Islet precursor cell (in vitro differentiated cells): ENCODE measurements at regions not wholly inside any gene's neighbourhood (a gene's known extent, or its start where the extent isn't known, plus 50 kb on each side); places are given as distances from the start of the nearest gene placed in this dataset.
A peak's percentile ranks its signal among the peaks of the same experiment; 100 is the strongest.

Source experiments
- DNase-seq: peaks from one replicate; pipeline ENCODE4 v3.0.0-alpha.2; 2018

DNA sequence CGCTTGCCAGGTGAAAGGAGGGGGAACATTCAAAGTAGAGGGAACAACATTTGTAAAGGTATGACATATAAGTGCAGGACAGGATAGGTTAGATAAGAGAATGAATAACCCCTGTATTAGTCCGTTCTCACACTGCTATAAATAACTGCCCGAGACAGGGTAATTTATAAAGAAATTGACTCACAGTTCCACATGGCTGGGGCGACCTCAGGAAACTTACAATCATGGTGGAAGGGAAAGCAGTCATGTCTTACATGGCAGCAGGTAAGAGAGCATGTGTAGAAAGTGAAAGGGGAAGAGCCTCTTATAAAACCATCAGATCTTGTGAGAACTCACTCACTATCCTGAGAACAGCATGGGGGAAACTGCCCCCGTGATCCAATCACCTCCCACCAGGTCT is 223.8 kb downstream of the SOX9 start:
- no peak for DNase-seq

- DNase-seq, result no peak
Observed at GRCh38 chr17:72345088-72345487, 224.3 kb downstream of the SOX9 start.

DNA sequence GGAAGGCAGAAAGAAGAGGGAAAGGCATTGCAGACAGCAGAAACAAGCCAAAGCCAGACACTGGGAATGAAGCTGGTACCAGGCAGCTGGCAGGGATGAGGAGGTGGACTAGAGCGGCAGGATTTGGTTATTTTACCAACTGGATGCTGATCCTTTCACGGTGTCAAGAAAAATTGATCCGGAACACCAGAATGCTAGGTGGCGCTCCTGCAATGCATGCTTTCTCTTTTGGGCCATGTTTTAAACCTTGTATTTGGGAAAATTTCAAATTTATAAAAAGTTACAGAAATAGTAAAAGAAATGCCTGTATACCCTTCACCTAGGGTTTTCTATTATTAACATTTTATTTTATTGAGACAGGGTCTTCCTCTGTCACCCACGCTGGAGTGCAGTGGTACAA is 224.7 kb downstream of the SOX9 start:
- DNase-seq, result no peak

GRCh38 chr17:72346306-72346705 is 225.5 kb downstream of the SOX9 start:
- no peak for DNase-seq

GRCh38 chr17:72349011-72349410 is 228.2 kb downstream of the SOX9 start:
- DNase-seq, result no peak

DNA sequence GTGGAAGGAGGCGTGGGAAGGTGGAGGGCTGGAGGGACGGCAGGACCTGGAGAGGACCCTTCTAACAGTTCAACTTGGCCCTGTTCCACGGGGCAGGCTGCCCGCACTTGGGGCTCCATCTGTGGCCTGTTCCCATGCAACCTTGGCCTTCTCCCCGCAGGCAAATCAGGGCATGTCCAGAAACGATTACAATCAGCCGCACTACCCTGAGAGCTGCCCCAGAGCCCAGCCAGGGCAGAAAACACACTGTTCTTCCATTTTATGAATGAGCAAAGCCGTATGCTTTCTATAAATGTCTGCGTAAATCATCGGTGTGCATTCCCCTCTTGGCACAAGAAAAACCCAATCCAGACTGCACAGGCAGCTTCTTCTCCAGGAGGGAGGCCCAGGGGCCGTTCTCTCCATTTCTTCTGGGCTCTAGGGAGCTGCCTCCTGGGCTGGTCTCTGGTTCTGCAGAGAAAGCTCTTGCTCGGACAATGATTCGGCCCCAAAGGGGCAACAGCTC is 228.7 kb downstream of the SOX9 start:
- DNase-seq, result no peak

DNA sequence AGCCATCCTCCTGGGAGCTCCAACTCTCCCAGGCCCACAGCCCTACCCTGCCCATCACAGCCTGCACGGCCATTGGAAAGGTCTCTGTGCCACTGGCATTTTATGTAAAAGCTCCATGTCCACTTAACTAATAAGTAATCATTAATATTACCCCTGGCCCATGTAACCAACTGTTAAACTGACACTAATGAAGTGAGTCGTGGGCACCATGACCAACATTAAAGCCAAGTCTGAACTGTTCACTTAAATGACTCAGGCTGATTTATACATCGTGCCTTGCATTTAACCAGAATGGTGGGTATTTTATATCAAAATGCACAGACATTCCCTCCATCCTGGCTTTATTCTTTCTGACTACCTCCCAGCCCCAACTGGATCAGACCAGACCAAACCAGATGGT is 229.3 kb downstream of the SOX9 start:
- DNase-seq, result no peak

DNA sequence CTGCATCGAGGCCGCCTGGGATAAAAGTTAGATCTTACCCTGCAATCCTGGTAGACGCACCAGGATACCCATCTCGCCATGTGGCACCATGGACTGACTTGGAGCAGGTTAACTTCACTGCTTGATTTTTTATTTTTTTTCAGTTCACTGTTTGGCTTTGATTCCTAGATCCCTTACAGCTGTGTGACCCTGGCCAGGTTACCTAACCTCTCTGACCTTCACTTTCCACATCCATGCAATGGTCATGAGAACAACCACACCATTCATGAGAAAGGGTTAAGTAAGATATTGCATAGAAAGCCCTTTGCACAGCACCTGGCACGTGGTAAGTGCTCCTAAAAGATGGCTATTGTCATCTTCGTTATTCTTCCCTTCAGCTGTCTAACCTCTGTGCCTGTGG is 230.5 kb downstream of the SOX9 start:
- DNase-seq, result no peak

DNA sequence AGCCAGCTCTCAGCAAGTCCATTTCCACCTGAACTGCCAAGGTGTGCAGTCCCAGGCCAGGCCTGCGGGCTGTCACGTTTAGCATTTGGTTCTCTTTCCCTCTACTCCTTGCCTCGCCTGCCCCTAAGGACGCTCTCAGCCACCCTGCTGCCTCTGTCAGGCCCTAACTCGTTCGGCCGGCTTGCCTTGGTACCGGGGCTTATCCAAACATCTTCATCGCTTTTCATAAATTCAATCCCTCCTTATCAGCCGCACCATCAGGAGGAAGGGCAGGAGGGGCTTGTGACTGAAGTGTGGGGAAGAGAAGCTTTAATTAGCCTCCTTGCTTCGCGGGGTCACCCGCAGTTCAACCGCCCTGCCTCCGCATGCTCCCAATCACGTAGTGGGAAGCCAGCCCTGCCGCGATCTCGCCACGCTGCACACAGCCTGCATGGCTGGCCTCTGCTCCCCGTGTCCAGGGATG is 231.1 kb downstream of the SOX9 start:
- peak; percentile 79 for DNase-seq

GRCh38 chr17:72353502-72353901 is 232.7 kb downstream of the SOX9 start:
- DNase-seq, result peak; percentile 57

DNA sequence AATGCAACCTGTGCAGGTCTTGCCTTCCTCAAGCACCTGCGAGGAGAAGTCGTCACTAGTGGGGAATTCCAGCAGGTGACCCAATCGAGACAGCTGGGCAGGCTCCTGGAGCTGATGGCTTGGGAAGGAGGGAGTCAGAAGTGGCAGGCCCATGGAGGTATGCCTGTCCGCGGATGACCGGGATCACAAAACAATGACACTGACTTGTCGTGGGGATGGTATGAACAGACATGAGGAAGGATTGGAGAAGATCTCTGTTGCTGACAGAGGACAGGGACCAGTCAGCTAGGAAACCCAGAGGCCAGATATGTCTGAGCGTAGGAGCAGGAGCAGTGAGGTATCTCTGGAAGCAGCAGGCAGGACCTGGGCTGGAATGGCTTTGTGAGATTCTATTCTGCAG is 233.3 kb downstream of the SOX9 start:
- no peak for DNase-seq

DNA sequence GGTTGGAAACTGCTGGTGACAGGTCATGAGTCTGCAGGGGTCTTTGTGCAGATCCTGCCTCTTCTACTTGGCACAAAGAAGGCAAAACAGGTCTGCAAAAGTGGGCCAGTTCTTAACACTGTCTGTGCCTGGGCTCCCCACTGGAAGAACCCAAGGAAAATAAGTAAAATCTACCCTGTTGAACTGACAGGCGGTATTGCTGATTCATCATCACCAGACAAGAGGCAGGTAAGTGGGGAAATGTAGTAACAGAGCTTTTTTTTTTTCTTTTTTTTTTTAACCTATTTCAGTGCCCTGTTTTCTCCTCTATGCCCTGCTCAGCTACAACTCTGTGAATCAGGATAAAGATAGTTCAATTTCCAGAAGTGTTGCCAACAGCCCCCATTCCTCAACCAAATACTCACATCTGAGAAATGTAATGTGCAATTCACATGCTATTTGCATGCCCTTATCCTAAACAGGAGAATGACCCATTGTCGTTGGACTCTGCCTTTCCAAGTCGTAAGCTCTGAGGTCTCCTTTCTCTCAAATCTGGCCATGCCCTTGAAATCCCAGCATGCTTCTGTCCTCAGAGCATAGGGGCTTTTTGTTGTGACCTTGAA is 237.0 kb downstream of the SOX9 start:
- DNase-seq, result no peak

DNA sequence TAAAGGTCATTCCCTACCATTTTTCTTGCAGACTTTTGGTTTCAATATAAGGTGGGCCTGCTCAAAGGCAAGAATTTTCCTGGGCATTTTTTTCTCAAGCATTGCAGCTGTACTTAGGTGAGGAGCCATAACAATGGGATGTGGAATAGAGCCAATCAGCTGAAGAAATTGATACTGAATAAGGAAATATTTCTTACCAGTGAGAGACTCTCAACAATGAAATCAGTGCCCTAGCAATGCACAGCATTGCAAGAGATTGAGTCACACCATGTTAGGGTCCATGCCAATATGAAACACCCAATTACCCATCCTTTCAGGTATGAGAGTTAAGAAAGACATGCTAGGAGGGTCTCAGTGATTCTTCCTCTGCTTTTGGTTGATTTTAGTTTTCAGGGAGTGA is 237.6 kb downstream of the SOX9 start:
- DNase-seq, result no peak

- no peak for DNase-seq
Observed at GRCh38 chr17:72359274-72359673, 238.5 kb downstream of the SOX9 start.

DNA sequence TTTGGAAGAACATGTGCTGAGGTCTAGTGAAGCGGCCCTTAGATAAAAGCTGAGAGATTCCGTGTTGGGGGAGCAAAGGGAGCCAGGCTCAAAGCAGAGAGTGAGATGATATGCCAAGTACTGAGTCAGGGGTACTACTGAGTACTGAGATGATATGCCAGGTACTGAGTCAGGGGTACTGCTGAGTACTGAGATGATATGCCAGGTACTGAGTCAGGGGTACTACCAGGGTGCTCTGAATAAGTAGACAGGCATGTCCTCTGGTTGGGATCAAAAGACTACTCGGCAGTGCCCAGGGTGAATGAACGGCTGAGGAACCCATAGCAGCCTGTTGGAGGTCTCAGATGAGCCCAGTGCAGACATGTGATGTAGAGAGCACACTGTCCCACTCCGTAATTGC is 239.0 kb downstream of the SOX9 start:
- no peak for DNase-seq

- DNase-seq, result no peak
Observed at GRCh38 chr17:72360386-72360940, 239.6 kb downstream of the SOX9 start.

DNA sequence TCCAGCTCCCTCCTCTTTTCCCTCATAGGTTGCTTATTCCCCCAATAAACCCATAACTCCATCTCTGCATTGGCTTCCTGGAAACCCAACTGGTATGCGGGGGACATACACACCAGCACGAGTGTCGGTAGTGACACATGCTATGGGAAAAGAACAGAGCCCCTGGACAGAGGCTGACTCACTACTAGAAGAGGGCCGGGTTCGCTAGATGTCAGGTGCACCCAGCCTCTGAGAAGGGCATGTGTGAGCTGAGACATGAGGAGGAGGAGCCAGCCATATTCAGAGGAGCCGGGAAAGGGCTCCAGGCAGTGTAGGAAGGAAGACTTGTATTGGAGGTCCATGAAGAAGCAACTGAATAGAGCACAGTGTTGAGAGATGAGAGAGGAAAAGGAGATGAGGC is 241.1 kb downstream of the SOX9 start:
- DNase-seq, result no peak

DNA sequence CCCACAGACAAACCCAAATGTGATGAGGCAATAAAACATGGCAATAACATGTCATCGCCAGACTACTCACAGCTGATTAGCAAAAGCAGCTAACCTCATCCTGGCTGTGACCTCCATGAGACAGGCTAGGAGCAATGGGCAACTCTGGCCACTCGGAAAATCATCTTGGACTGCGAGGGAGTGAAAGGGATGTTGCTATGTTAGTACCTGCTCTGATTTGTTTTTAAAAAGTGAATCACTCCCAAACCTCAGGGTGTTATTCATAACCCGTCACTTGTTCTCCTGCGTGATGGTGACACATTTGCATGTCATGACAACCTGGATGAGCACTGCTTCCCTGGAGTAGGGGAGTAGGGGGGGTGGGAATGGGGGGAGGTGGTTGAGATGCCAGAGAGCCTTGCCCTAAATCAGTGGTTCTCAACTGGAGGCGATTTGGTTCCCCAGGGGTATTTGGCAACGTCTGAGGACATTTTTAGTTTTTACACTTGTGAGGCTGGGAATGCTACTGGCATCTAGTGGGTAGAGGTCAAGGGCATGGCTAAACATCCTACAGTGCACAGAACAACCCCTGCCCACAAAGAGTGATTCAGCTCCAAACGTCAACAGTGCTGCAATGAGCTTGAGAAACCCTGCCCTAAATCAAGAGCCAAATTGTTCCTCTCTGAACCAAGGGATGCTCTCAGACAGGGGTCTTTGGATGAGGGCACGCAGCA is 241.7 kb downstream of the SOX9 start:
- DNase-seq, result no peak

- no peak for DNase-seq
Observed at GRCh38 chr17:72363089-72363610, 242.3 kb downstream of the SOX9 start.

DNA sequence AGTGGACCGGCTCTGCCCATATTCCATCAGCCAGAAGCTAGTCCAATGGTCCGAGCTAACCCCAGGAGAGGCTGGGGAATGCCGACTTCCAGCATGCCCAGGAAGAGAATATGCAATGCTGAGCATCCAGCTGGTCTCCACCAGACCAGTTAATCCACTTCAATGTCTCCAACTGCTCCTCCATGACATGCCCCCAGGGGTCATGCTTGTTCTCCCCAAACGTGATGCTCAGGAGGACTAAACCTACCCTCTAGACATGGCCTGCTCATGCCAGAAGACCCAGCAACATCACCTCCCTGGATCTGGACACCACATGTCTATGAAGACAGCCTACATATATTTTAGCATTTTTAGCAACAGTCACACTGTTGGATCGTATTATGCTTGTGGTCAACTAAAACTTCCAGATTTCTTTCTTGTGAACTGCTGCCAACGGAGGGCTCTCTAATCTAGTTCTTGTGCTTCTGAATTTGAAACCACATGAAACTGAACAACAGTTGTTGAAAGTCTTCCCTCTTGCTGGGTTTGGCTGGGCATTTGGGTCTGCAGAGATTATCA is 245.1 kb downstream of the SOX9 start:
- no peak for DNase-seq

DNA sequence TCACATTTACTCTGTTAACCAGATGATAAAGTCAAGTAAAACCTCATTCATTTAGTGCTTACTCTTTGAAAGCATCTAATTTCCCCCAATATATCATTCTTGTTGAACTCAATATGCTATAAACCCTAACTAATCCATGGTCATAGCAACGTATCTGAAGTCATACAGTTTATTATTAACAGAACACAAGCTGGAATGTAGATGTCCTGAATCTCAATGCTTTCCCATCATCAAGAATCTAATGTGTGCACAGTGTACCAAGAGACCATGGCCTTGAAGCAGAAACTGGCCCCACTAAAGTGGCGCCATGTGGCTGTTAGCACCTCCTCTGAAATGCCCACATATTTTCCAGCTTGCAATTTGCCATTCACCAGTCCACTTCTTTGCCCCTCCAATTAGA is 245.8 kb downstream of the SOX9 start:
- no peak for DNase-seq

DNA sequence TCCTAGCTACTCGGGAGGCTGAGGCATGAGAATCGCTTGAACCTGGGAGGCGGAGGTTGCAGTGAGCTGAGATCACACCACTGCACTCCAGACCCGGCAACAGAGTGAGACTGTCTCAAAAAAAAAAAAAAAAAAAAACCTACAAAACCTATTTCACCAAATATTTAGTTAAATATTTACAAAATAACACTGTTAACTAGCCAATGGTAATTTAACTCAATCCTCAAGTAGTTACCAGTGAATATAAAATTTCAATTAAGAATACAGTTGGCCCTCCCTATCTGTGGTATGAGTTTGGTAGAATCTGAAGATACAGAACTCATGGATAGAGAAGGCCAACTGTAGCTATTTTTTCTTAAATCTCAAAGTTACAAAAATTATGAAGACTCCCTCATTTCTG is 247.4 kb downstream of the SOX9 start:
- DNase-seq, result no peak

DNA sequence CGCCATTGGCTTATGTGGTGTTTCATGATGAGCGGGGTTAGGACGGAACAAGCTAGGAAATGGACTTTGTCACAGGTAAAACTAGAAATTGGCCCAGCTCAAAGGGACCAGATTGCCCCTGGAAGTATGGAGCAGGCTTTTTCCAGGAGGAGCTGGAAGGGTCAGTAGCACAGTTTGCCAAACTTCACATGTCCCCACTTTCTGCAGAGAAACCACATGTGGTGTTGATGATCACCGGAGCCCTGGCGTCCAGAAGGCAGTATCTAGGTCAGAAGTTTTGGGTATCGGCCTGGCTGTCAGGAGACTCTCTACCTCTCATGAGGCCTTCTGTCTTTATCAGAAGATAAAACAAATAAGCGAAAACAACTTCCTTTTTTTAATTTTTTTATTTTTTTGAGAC is 248.5 kb downstream of the SOX9 start:
- DNase-seq, result no peak

DNA sequence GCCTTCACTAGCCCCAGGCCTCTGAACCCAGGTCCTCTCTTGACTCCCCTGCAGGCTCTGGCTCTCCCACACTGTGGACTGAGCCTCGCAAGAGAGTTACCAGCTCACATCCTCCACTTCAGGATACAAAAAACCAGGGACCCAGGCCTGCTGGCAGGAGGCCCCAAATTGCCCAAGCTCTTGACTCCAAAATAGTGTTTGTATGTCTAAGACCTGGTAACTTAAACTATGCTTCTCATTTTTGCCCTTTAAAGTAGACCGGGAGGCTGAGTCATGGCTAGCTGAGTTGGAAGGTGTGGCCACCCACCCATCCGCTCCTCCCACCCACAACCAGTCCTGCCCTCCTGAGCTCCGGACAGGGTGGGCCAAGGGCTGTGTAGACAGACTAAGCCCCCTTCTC is 250.0 kb downstream of the SOX9 start:
- no peak for DNase-seq
